ENCODE measurements at regions not wholly inside any gene's neighbourhood (a gene's known extent, or its start where the extent isn't known, plus 50 kb on each side); places are given as distances from the start of the nearest gene placed in this dataset.

DNA sequence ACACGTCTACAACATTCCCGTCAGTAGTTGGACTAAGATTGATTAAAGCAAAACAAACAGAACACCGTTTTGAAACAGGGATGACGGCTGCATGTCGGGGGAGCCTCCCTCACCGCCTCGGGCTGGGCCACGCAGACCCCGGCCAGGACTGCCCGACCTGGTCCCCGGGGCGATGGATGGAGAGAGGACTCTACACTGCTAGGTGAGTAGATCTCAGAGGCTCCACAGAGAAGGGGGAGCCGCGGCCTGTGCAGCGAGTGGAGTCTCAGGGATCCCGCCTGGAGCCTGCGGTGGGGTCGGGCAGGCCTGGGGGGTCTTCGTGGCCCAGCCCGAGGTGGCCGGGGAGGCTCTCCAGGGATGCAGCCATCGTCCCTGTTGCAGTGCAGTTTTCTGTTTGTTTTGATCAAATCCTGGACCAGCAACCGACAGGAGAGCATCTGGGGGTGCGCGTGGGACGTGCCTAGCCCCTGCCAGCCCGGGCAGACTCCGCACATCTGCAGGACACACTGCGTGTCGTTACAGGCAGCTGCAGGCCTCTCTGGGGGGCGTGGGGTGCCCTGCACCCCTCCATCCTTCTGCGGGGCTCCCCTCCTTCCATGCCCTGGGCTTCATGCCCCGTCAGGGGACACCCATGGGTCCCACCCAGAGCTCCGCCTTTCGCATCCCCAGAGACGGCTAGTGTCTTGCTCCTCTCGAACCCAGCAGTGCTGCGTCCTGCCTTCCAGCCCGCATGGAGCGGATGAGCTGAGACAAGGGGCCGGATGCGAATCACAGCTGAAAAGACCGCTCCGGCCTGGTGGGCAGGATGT, 143.6 kb downstream of the RTP5 start:
- TF ChIP-seq EP300 (IDR thresholded peaks at IDR 0.05; ENCODE audit: borderline replicate concordance) = no peak
- TF ChIP-seq YY1 (IDR thresholded peaks at IDR 0.05; ENCODE audit: low read depth) = no peak

All from Ishikawa (cell line).